PC-9 (cell line): ENCODE measurements at regions not wholly inside any gene's neighbourhood (a gene's known extent, or its start where the extent isn't known, plus 50 kb on each side); places are given as distances from the start of the nearest gene placed in this dataset.

Experiments
- BruUV-seq: library from RNA; stranded (reverse); fragments of 400-500 nt; replicated peaks from 2 replicates; lab custom pipeline; 2021; lab: Mats Ljungman, UMichigan
- CTCF ChIA-PET: fragments of 300-600 bp; sonication (Branson Sonifier 250); formaldehyde crosslinking; loops from one replicate; lab custom pipeline; 2022; ENCODE audit warnings: antibody characterized with exemption; lab: Charles Lee
- POLR2A ChIA-PET: fragments of 300-600 bp; sonication (Branson Sonifier 250); formaldehyde crosslinking; loops from one replicate; lab custom pipeline; 2022; ENCODE audit warnings: antibody characterized with exemption; ENCODE audit not compliant: unreplicated experiment; lab: Charles Lee
- DNase-seq, 2 experiments: peaks; one replicate each; pipeline versions ENCODE4 v3.0.0 to v3.0.0-alpha.2; 2015 to 2022; ENCODE audit warnings: mixed read lengths in 1 of 2
- H2AFZ ChIP-seq: fragments of 200-600 bp; sonication (generic); 2 replicates; pipeline ENCODE4 v1.8.1; 2017; ENCODE audit warnings: antibody characterized with exemption
- H3F3A ChIP-seq: fragments of 200-600 bp; sonication (generic); 2 replicates; pipeline ENCODE4 v1.8.1; 2017; ENCODE audit warnings: antibody characterized with exemption, mild to moderate bottlenecking, low read depth; ENCODE audit not compliant: insufficient read depth
- H3K27ac ChIP-seq: fragments of 200-600 bp; sonication (generic); 2 replicates; pipeline ENCODE4 v1.6.1; 2016; ENCODE audit warnings: mixed run types
- H3K27me3 ChIP-seq: fragments of 200-600 bp; sonication (generic); 2 replicates; pipeline ENCODE4 v1.6.1; 2016; ENCODE audit warnings: low read depth, mixed run types; ENCODE audit not compliant: insufficient read depth
- H3K36me3 ChIP-seq: fragments of 200-600 bp; sonication (generic); 2 replicates; pipeline ENCODE4 v1.6.1; 2016; ENCODE audit warnings: low read depth, mixed run types
- H3K4me1 ChIP-seq: fragments of 200-600 bp; sonication (generic); replicated peaks from 2 replicates; pipeline ENCODE4 v1.6.1; 2016; ENCODE audit warnings: mixed run types; ENCODE audit not compliant: insufficient read depth
- H3K4me2 ChIP-seq: fragments of 200-600 bp; sonication (generic); 2 replicates; pipeline ENCODE4 v1.6.1; 2017; ENCODE audit warnings: mixed run types
- H3K4me3 ChIP-seq: fragments of 200-600 bp; sonication (generic); 2 replicates; pipeline ENCODE4 v1.6.1; 2016; ENCODE audit warnings: mixed run types
- H3K79me2 ChIP-seq: fragments of 200-600 bp; sonication (generic); 2 replicates; pipeline ENCODE4 v1.6.1; 2017; ENCODE audit warnings: low read depth, mixed run types
- H3K9me2 ChIP-seq: fragments of 200-600 bp; sonication (generic); 2 replicates; pipeline ENCODE4 v1.8.1; 2017; ENCODE audit warnings: mild to moderate bottlenecking; ENCODE audit not compliant: insufficient read depth
- H3K9me3 ChIP-seq: fragments of 200-600 bp; sonication (generic); 2 replicates; pipeline ENCODE4 v1.8.1; 2016; ENCODE audit warnings: low read depth; ENCODE audit not compliant: insufficient read depth
- H4K20me1 ChIP-seq: fragments of 200-600 bp; sonication (generic); 2 replicates; pipeline ENCODE4 v1.8.1; 2017; ENCODE audit not compliant: insufficient read depth
- CTCF ChIP-seq: fragments of 200-600 bp; sonication (generic); conservative IDR thresholded peaks from 2 replicates; pipeline ENCODE4 v1.6.1; 2017; ENCODE audit warnings: mixed run types, antibody characterized with exemption, mild to moderate bottlenecking, moderate library complexity
- EZH2 ChIP-seq: fragments of 200-600 bp; sonication (generic); IDR thresholded peaks from 2 replicates; pipeline ENCODE4 v1.8.0; 2017; ENCODE audit warnings: antibody characterized with exemption, low read depth
- intact Hi-C: fragments of 100-400 bp; cut with micrococcal nuclease; formaldehyde crosslinking; loops from one replicate; pipeline ENCODE4 v1.10.0; 2022; ENCODE audit not compliant: unreplicated experiment

- H2AFZ ChIP-seq, result no peak overlapping the region
- H3K4me2 ChIP-seq, result no peak overlapping the region
- no peaks in the 10 kb centered on the region for H3K79me2 ChIP-seq
- peaks cover 14% of the 10 kb centered on the region; the same call in 1 of the 2 replicates for H3K27me3 ChIP-seq
- POLR2A ChIA-PET, result no interaction called here
- H3K36me3 ChIP-seq, result no peaks in the 10 kb centered on the region
- H3K27ac ChIP-seq, result no peak overlapping the region
- TF ChIP-seq CTCF (no peak), EZH2 (no peak)
- intact Hi-C loops, result no loop called here
- H3F3A ChIP-seq, result no peaks in the 10 kb centered on the region
- no peaks in the 10 kb centered on the region for H4K20me1 ChIP-seq
- H3K4me3 ChIP-seq, result no peak overlapping the region
- H3K9me3 ChIP-seq, result no peaks in the 10 kb centered on the region
- no peaks in the 10 kb centered on the region for H3K4me1 ChIP-seq
- no TSS peak for BruUV-seq
- H3K9me2 ChIP-seq, result 0 out of 2 replicates have a peak, but pooled peaks cover 6% of the 10 kb centered on the region
- DNase-seq, result no peak
- CTCF ChIA-PET, result interaction anchor here (0.6 kb wide), 1 partner anchor 207 kb away, joined by 8 read pairs; no protein-coding TSS in a partner anchor
Measured at GRCh38 chr16:65343556-65343955, 221.7 kb upstream of the CDH11 start.

- DNase-seq, result no peak
- Histone ChIP-seq H3K4me3 (no peak overlapping the region), H4K20me1 (no peaks in the 10 kb centered on the region), H2AFZ (no peak overlapping the region), H3K27me3 (peaks cover 14% of the 10 kb centered on the region; the same call in 1 of the 2 replicates), H3F3A (no peaks in the 10 kb centered on the region), H3K79me2 (no peaks in the 10 kb centered on the region), H3K9me3 (no peaks in the 10 kb centered on the region), H3K27ac (no peak overlapping the region), H3K4me1 (no peaks in the 10 kb centered on the region), H3K36me3 (no peaks in the 10 kb centered on the region), H3K9me2 (0 out of 2 replicates have a peak, but pooled peaks cover 6% of the 10 kb centered on the region), H3K4me2 (no peak overlapping the region)
- TF ChIP-seq EZH2 (no peak), CTCF (no peak)
- intact Hi-C loops, result no loop called here
- CTCF ChIA-PET, result no interaction called here
- POLR2A ChIA-PET, result no interaction called here
- no TSS peak for BruUV-seq
Measured at GRCh38 chr16:65342231-65342866, 220.5 kb upstream of the CDH11 start.

- no peak for DNase-seq
- Histone ChIP-seq H3K9me3 (no peaks in the 10 kb centered on the region), H3K4me1 (no peaks in the 10 kb centered on the region), H3K79me2 (no peaks in the 10 kb centered on the region), H3K4me2 (no peak overlapping the region), H3K27me3 (peaks cover 14% of the 10 kb centered on the region; the same call in 1 of the 2 replicates), H4K20me1 (no peaks in the 10 kb centered on the region), H3K27ac (no peak overlapping the region), H3F3A (no peaks in the 10 kb centered on the region), H3K36me3 (no peaks in the 10 kb centered on the region), H3K9me2 (0 out of 2 replicates have a peak, but pooled peaks cover 3% of the 10 kb centered on the region), H2AFZ (no peak overlapping the region), H3K4me3 (no peak overlapping the region)
- POLR2A ChIA-PET, result no interaction called here
- no peak for TF ChIP-seq EZH2
- TF ChIP-seq CTCF, result no peak
- BruUV-seq, result no TSS peak
- intact Hi-C loops, result no loop called here
- CTCF ChIA-PET, result no interaction called here
Measured at GRCh38 chr16:65339062-65339461, 217.2 kb upstream of the CDH11 start.
